Thoracic aorta (tissue), 2 donors: ENCODE measurements at regions not wholly inside any gene's neighbourhood (a gene's known extent, or its start where the extent isn't known, plus 50 kb on each side); places are given as distances from the start of the nearest gene placed in this dataset.
"Not testable (repeated sequence)": the region's sequence is repeated elsewhere in the genome, so short reads cannot be mapped to it uniquely, and the experiment has no call there.

ENCODE experiments used
- ATAC-seq: fragments of 150-250 bp; one replicate; pipeline ENCODE4 v1.8.0; 2017; ENCODE audit warnings: low read depth; ENCODE audit not compliant: insufficient number of reproducible peaks, low FRiP score
- DNase-seq: peaks from one replicate; pipeline ENCODE4 v3.0.0-alpha.2; 2020; ENCODE audit warnings: low spot score
- H3K27ac ChIP-seq, 2 donors: fragments of 200-600 bp; sonication (generic); 1 replicate in 1 of 2; 2 replicates in 1 of 2; pipeline ENCODE4 v1.5.1; 2016; ENCODE audit warnings: mild to moderate bottlenecking in 2 of 2, moderate library complexity in 2 of 2
- H3K27me3 ChIP-seq: fragments of 200-600 bp; sonication (generic); replicated peaks from 2 replicates; pipeline ENCODE4 v1.6.0; 2016; ENCODE audit warnings: mild to moderate bottlenecking; ENCODE audit not compliant: insufficient read depth
- H3K36me3 ChIP-seq: fragments of 200-600 bp; sonication (generic); one replicate; pipeline ENCODE4 v1.5.1; 2016
- H3K4me1 ChIP-seq, 2 donors: fragments of 200-600 bp; sonication (generic); 1 replicate in 1 of 2; 2 replicates in 1 of 2; pipeline versions ENCODE4 v1.5.1 to v1.6.0; 2016; ENCODE audit warnings: low read depth in 2 of 2, mild to moderate bottlenecking in 1 of 2; ENCODE audit not compliant: control insufficient read depth in 1 of 2
- H3K4me3 ChIP-seq: fragments of 200-600 bp; sonication (generic); 2 replicates; pipeline ENCODE4 v1.5.1; 2016; ENCODE audit warnings: mild to moderate bottlenecking
- H3K9me3 ChIP-seq: fragments of 200-600 bp; sonication (generic); 2 replicates; pipeline ENCODE4 v1.5.1; 2016
- TF ChIP-seq, protein P1 (sequence below): fragments of 200-600 bp; sonication (generic); IDR thresholded peaks from one replicate; pipeline ENCODE4 v1.5.1; 2019; ENCODE audit warnings: antibody characterized with exemption

DNA sequence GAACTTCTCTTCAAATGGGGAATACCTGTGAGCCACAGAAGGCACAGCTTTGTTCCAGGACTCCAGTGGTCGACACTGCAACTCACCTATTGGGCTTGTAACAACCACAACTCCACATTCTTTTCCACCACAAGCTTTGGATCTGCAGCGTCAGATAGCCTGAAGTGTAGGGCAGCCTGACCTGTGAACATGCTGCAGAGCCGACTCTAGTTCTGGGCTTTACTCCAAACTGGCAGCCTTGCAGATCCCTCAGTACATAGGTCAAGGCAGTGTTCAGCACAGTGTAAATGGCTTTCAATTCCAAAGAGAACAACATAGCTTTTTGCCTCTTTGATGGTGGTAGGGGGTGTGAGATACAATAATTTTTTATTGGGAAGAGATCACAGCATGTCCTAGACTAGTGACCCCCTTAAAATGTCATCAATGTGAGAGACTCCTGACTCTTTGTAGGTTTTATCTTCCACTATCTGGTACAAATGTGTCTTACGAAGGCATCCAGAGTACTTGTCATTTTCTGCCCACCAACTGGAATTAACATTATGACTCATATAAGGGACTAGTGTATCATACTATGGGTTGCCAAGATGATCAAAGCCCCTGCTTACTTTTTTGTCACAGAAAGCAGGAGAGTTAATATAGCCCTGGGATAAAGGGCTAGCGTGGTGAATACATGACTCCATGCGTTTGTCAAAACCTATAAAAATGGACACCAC is 149.8 kb downstream of the COPS8 start:
- no peak for ATAC-seq
- Histone ChIP-seq H3K27me3 (no peaks in the 10 kb centered on the region), H3K4me3 (no peak overlapping the region), H3K27ac (no peak overlapping the region), H3K9me3 (peaks cover under 1% of the 10 kb centered on the region), H3K36me3 (no peaks in the 10 kb centered on the region), H3K4me1 (peaks cover 0 to 48% of the 10 kb centered on the region in 2 donors)
- DNase-seq = no peak
- TF ChIP-seq, protein P1, sequence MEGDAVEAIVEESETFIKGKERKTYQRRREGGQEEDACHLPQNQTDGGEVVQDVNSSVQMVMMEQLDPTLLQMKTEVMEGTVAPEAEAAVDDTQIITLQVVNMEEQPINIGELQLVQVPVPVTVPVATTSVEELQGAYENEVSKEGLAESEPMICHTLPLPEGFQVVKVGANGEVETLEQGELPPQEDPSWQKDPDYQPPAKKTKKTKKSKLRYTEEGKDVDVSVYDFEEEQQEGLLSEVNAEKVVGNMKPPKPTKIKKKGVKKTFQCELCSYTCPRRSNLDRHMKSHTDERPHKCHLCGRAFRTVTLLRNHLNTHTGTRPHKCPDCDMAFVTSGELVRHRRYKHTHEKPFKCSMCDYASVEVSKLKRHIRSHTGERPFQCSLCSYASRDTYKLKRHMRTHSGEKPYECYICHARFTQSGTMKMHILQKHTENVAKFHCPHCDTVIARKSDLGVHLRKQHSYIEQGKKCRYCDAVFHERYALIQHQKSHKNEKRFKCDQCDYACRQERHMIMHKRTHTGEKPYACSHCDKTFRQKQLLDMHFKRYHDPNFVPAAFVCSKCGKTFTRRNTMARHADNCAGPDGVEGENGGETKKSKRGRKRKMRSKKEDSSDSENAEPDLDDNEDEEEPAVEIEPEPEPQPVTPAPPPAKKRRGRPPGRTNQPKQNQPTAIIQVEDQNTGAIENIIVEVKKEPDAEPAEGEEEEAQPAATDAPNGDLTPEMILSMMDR = no peak

GRCh38 chr2:237236188-237236587 is 150.5 kb downstream of the COPS8 start:
- no peak overlapping the region for H3K27ac ChIP-seq
- H3K9me3 ChIP-seq = peaks cover 7% of the 10 kb centered on the region
- no peaks in the 10 kb centered on the region for H3K27me3 ChIP-seq
- DNase-seq (no peak), ATAC-seq (no peak)
- no peaks in the 10 kb centered on the region for H3K36me3 ChIP-seq
- H3K4me1 ChIP-seq = peaks cover 0 to 46% of the 10 kb centered on the region in 2 donors
- TF ChIP-seq, protein P1 = no peak
- no peak overlapping the region for H3K4me3 ChIP-seq

- Histone ChIP-seq H3K4me3 (no peak overlapping the region), H3K27me3 (no peaks in the 10 kb centered on the region), H3K27ac (no peak overlapping the region), H3K4me1 (peaks cover 0 to 51% of the 10 kb centered on the region in 2 donors), H3K36me3 (no peaks in the 10 kb centered on the region), H3K9me3 (peaks cover 13% of the 10 kb centered on the region)
- TF ChIP-seq, protein P1 = no peak
- DNase-seq (no peak), ATAC-seq (no peak)
Measured at GRCh38 chr2:237238249-237238648, 152.6 kb downstream of the COPS8 start.

GRCh38 chr2:237240252-237240651 is 154.6 kb downstream of the COPS8 start:
- TF ChIP-seq, protein P1 = no peak
- ATAC-seq = no peak
- Histone ChIP-seq H3K27me3 (no peaks in the 10 kb centered on the region), H3K4me1 (peaks cover 0 to 34% of the 10 kb centered on the region in 2 donors), H3K27ac (no peak overlapping the region), H3K4me3 (no peak overlapping the region), H3K36me3 (no peaks in the 10 kb centered on the region), H3K9me3 (peaks cover 13% of the 10 kb centered on the region)
- DNase-seq = no peak

GRCh38 chr2:237240868-237241267 is 155.2 kb downstream of the COPS8 start:
- H3K4me1 ChIP-seq = peaks cover 0 to 28% of the 10 kb centered on the region in 2 donors
- H3K4me3 ChIP-seq, ATAC-seq, H3K27me3 ChIP-seq, DNase-seq, H3K36me3 ChIP-seq, H3K27ac ChIP-seq: not testable (repeated sequence)
- H3K9me3 ChIP-seq = peaks cover 13% of the 10 kb centered on the region
